GM21423 (cell line): ENCODE measurements at regions not wholly inside any gene's neighbourhood (a gene's known extent, or its start where the extent isn't known, plus 50 kb on each side); places are given as distances from the start of the nearest gene placed in this dataset.

Source experiments
- ATAC-seq: cut with Tn5 transposase; IDR thresholded peaks from one replicate; pipeline ENCODE4 v1.9.1; 2021; ENCODE audit warnings: mild to moderate bottlenecking, moderate library complexity; ENCODE audit not compliant: unreplicated experiment

DNA sequence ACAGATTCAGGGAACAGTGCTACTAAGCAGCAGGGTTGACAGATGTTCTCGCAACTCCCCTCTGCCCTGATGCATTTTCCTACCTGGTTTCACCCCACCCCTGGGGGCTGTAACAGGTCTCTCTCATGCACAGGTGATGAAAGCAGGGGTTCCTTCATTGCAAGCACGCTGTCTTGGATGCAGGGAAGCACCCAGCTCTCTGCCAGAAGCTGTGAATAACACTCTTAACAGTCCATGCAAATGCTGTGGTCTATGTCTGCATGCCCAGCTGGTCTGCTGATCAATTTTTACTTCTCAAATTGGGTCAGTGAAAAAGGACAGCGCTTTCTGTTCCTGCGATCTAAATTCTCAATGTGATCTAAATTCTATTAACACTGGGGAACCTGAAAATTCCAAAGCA lies 246.3 kb upstream of the TSHZ3 start:
- no peak for ATAC-seq

DNA sequence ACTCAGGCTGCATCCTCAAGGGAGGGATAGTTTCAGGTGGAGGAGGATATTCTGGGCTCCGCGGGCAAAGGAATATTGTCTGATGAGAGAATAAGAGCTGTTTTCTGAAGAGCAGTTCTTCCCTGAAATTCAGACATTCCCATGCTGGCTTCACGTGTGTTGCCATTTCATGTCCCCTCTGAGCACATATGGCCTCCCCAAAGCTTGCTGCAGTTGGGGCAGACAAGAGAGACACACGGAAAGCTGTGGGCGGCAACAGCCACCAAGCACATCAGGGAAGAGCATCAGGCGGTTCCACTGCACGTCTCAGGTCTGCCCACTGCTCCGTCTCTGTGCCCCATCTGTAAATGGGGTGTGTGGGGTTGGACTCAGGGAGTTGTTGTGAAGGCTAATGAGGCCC lies 247.5 kb upstream of the TSHZ3 start:
- ATAC-seq, result no peak

GRCh38 chr19:31597616-31598015 lies 248.4 kb upstream of the TSHZ3 start:
- ATAC-seq, result no peak

GRCh38 chr19:31598730-31599238 lies 249.5 kb upstream of the TSHZ3 start:
- ATAC-seq, result no peak

DNA sequence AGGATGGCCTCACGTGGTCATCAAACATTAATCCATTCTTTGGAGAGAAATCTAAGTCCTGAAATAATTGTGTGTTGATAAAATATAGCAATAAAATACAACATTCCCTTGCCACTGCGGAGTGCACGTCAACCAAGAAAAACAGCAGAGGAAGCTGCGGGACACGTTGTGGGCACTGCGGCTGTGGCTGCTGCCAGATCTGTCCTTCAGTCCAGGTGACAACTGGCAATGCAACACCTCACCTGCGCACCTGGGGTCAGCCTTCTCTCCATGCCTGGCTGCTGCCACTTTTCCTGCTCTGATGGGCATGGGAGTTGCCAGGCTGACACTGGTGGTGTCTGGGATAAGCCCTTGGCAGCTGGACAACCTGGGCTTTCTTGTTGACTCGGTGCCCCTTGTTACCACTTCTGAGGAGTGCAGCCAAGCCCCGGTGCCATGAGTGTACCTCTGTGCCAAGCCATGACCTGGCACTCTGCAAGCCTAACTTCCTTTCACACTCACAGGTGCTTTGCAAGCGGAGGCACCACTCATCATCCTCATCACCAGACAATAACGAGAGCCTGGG lies 251.6 kb upstream of the TSHZ3 start:
- ATAC-seq, result no peak

GRCh38 chr19:31601855-31602254 lies 252.6 kb upstream of the TSHZ3 start:
- ATAC-seq, result no peak

GRCh38 chr19:31602548-31602947 lies 253.3 kb upstream of the TSHZ3 start:
- no peak for ATAC-seq

- ATAC-seq, result no peak
Measured at GRCh38 chr19:31604493-31605040, 255.3 kb upstream of the TSHZ3 start.

GRCh38 chr19:31610018-31610417 lies 260.8 kb upstream of the TSHZ3 start:
- no peak for ATAC-seq

DNA sequence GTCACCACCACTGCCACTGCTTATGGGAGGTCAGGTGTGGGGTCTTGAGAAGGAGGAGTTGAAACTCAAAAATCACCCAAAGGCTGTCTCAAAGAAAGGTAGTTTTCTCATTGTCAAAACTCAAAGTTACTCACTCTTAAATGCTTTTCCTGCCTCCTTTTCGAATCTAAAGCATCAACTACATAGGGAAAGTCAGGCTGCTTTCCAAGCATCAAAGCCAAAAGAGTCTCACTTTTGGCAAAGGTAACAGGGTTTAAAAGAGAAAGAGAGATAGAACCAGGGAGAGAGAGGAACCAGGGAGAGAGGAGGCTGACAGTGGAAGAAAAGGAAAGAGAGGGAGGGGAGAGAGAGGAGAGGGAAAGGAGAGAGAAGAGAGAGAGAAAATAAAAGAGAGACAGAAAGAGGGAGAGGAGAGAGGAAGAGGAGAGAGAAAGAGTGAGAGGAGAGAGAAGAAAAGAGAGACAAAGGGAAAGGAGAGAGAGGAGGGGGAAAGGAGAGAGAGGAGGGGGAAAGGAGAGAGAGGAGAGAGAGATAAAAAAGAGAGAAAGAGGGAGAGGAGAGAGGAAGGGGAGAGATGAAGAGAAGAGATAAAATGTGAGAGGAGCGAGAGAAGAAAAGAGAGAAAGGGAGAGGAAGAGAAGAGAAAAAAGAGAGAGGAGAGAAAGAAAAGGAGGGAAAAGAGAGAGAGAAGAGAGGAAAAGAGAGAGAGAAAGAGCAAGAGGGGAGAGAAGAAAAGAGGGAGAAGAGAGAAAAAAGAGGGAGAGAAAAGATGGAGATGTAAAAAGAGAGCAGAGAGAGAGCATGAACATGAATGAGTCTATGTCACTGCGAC lies 262.0 kb upstream of the TSHZ3 start:
- no peak for ATAC-seq

- ATAC-seq, result no peak
Measured at GRCh38 chr19:31612873-31613272, 263.6 kb upstream of the TSHZ3 start.

DNA sequence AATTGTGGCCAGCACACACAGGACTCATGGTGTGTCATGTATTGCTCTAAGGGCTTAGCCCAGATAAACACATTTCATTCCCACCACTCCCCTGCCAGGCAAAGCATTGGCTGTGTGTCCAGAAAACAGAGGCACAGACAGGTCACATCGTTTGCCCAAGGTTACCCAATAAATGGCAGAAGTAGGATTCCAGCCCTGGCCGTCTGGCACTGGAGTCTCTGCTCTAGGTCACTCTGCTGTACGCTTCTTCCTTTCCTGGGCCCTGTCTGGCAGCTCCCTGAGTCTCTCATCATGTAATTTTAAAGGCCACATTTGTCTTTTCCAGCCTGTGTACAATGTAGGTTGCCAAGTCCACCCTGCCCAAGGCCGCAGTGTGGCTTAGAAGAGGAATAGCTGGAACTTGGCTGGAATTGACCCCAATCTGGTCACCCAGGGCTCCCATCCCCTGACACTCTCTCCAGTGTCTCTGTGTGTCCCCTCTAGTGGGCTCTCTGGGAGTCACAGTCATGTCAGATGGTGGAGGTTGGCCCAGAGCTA lies 264.5 kb upstream of the TSHZ3 start:
- no peak for ATAC-seq

DNA sequence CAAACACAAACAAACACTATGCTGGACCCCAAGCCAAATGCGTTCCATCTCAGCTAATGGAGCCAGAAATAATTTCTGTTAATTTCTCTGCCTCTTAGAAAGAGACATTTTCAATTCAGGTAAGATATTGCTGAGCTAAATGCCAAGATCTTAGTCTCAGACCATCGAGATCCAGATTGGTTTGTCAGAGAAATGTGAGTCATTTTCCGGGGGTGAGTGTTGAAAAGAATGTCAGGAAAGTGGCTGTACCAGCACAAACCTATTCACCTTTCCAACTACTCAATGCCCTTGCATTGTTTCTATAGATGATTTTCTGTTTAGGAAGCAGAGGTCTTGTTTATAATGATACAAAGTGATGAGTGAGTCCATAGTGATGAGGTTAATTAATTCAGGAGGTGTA lies 266.8 kb upstream of the TSHZ3 start:
- no peak for ATAC-seq

GRCh38 chr19:31617010-31617585 lies 267.9 kb upstream of the TSHZ3 start:
- ATAC-seq, result no peak

- ATAC-seq, result no peak
Measured at GRCh38 chr19:31625056-31625455, 275.8 kb upstream of the TSHZ3 start.

GRCh38 chr19:31625575-31625974 lies 276.3 kb upstream of the TSHZ3 start:
- ATAC-seq, result no peak

DNA sequence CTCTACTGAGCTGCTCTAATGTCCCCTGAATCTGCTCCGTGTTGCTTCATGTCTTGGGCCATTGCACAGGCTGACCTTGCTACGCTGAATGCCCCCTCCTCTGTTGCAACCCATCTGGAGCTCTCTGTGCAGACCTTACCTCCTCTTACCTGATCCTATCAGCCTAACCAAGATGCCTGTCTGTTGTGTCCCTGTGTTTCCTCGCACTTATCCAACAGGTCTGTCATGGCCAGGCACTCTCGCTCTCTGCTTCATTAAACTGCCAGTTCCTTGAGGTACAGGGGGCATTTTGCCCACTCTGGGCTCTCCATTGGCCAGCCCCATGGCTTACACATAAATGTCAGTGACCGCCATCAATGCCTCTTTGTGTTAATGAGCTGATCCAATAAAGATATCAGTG lies 277.7 kb upstream of the TSHZ3 start:
- ATAC-seq, result no peak

DNA sequence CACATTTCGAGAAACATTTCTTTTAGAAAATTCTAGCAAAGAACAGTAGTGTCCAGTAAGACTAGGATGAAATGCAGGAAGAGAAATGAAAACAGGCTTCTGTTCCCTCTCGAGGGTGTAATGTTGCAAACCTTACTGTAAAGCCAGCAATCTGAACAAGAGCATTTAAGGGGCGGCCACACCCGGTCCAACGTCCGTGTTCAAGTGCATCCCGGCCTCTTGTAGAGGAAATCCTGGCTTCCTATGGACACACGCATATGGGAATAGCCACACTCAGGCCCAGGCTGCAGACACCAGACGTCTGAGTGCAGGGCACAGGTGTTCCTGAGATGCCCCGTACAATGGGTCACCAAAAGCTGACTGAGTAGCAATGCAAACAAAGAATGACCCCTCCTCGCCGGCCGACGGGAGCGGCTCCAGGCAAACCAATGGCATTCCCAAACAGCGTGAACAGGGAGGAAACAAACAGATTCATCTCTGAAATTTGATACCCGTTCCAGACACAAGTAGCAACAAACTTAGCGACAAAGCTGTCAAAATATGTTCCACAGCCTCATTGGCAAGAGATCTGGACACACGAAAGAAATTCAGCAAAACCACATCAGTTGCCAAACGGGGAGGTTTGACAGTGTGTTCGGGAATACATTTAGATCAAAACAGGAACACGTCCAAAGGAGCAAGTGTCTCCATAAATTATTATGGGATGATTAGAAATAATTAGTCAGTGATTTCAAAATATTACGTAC lies 278.6 kb upstream of the TSHZ3 start:
- ATAC-seq, result no peak

DNA sequence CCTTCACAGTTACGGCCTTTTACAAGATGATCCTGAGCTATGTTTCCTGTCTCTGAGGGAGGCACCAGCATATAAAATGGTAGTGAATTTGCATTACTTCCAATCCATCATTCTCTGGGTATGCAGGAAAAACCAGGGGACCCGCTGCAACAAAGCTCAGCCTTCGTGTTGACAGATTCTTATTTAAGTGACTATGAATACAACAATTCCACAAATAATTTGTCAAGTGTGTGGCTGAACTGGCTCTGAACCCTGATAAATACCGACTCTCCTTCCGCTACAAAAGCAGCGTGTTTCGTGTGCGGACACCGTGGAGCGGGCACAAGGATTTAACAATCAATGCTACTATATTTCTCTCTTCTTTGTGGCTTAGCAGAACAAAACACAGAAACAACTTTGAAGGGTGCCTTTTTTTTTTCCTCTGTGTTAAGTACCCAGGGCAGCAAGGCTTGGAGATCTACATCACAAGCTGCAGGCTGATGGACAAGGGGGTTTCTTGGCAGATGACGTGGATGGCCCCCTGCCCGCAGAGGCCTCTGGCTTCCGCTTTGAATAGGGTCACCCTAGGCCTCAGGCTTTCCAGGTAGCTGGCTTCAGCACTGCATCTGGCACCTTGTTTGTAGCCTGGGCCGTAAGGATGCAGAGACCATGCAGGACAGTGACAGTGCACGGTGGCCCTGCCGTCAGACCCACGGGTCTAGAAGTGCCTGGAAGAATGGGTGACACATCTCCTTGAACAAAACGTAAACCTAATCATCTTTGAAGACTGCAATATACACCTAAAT lies 280.5 kb upstream of the TSHZ3 start:
- no peak for ATAC-seq

- ATAC-seq, result no peak
Measured at GRCh38 chr19:31633014-31633413, 283.8 kb upstream of the TSHZ3 start.
